ENCODE measurements at regions not wholly inside any gene's neighbourhood (a gene's known extent, or its start where the extent isn't known, plus 50 kb on each side); places are given as distances from the start of the nearest gene placed in this dataset.

- DNase-seq: no peak
Observed at GRCh38 chr2:118557016-118557415, 290.4 kb downstream of the EN1 start.

- DNase-seq: no peak
Observed at GRCh38 chr2:118554616-118555015, 292.8 kb downstream of the EN1 start.

- no peak for DNase-seq
Observed at GRCh38 chr2:118549503-118549902, 297.9 kb downstream of the EN1 start.

DNA sequence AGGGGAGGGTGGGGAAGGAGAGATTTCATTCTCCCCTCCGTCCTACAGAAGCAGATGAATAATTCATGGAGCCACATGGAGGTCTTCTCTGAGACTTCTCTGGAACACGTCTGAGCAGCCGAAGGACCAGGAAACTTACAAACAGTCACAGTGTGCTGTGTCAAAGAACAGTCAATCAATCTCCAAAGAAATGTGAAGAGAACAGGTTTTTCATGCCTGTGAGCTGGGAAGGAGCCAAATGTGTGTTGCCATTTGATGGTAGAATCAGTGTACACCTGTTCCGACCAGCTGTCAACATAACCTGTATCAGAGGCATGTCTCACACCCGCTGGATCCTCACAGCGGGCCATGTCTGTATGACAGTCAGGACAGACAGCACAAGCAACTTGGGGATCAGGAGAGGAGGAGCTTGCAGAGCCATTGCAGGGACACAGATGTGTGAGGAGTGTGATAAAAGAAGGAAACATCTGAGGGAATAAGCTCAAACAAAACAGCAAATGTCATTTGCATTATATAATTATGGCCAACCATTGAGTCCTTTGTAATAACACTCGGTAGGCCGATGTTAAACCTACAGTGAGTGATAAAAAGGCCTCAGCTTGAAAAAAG lies 298.5 kb downstream of the EN1 start:
- DNase-seq: no peak

DNA sequence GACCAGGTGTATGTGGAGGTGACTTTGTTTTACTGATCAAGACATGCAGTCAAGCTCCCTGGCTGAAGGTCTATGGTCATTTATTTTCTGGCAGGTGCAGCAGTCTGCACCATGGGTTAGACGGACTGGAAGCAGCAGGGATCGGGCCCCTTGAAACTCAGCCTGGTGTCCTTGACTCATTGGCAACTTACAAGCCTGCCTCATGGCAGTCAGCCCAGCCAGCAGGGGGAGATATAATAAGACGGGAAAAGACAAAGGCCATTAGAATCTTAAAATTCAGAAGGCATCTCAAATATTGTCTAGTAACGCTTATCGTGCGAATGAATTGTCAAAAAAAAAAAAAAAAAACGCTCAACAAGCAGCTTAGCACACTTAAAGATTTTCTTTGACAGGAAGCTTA lies 308.2 kb downstream of the EN1 start:
- DNase-seq: no peak

DNA sequence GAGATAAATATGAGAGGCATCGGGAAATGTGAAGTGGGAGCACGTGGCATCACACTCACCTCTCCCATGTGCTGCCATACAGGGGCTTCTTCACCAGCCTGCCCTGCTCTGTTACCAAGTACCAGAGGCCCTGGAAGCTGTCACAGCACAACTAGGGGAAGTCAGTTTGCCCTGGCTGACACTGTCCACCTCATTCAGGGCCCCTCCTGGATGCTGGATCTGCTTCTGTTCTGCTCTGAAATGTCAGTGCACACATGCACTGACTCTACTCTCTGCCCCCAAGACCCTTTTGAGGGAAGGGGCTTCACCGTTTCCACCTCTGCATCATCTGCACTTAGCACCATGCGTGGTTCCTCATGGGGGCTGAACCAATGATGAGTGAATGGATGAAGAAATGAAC lies 311.1 kb downstream of the EN1 start:
- no peak for DNase-seq

- DNase-seq: no peak
Observed at GRCh38 chr2:118535818-118536212, 311.6 kb downstream of the EN1 start.

- no peak for DNase-seq
Observed at GRCh38 chr2:118535171-118535817, 312.2 kb downstream of the EN1 start.

DNA sequence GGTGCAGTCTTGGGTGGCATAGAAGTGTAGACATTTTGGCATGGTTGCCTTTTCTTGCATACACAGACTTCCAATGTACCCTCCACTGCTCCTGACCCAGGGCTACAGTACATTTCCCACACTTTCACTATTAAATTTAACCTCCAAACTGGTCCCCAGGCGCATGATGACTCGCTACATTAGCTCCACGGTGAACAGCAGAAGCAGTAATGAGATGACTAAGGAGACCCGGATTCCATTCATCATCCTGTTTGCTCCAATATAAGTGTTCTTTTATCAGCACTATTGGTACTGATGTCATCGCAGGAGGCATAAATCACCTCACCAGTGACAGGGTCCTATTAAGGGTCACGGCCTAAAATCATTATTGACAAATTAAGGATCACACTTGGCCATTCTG lies 316.5 kb downstream of the EN1 start:
- no peak for DNase-seq

- no peak for DNase-seq
Observed at GRCh38 chr2:118529908-118530599, 317.4 kb downstream of the EN1 start.

DNA sequence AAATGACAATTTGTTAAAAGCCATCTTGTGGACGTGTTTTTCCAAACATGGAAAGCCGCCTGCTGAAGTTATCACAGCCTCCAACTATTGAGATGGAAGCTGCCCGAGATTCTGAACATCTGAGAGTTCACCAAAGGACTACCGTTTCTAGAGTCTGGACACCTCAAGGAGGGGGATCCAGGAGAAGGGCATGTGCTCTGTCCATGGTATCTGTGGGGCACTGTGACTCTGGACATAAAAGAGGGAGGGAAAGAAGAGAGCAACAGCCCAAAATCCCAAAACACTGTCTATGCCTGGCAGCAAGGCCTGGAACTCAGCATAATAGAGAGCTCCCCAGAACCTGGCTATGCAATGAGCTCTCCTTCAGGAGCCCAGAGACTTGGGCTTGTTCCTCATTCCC lies 319.9 kb downstream of the EN1 start:
- DNase-seq: no peak

GRCh38 chr2:118525346-118525745 lies 322.1 kb downstream of the EN1 start:
- no peak for DNase-seq

- no peak for DNase-seq
Observed at GRCh38 chr2:118524911-118525310, 322.5 kb downstream of the EN1 start.

GRCh38 chr2:118523761-118524160 lies 323.7 kb downstream of the EN1 start:
- no peak for DNase-seq

GRCh38 chr2:118521960-118522359 lies 325.5 kb downstream of the EN1 start:
- DNase-seq: no peak

DNA sequence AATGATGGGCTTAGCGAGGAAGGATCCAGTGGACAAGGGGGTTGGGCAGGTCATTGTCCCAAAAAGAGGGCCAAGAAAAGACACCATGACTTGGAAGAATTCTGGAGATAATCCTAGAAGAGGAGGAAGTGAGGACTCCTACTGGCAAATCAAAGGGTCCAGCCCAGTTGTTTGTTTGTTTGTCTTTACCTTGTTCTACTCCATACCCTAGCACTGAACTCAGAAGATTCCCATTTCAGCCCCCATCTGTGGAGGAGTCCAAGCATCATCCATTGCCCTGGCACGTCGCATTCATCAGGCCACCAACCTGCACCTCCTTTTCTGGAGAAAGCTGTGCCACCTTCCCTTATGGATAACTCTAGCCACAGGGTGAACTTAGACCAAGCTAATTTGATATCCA lies 326.2 kb downstream of the EN1 start:
- no peak for DNase-seq

DNA sequence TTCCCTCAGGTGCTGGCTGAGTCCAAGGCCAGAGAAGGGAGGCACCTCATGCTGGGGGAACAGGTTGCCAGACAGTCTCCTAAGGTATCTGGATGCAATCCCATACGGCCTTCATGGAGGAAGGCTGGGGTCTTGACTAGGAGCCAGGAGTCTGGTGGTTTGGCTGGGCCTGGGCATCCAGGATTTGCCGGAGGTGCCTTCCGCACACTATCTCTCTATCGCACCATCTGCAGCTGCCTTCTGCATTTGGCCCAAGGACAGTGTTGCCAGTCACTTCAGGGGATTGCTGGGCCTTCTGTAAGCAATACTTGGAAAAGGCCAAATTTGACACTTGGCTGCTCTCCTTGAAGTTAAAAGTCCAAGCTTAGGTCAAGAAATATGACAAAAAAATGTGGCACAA lies 327.2 kb downstream of the EN1 start:
- no peak for DNase-seq

DNA sequence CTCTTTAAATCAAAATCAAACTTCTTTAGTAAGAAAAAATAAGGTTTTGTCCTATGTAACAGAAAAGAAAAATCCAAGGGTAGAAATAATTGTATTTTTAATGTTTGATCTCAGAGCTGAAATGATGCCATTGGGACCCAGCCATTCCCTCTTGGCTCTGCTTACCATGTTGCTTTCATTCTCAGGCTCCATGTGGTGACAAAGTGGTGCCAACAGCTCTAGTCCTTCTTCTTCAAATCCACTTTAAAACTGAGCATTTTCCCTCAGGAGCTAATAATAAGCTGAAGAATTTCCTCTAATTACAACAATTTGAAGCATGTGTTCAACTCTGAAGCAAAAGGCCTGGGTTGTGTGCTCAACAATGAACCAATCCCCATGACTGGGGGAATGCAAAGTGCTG lies 327.9 kb downstream of the EN1 start:
- DNase-seq: no peak

DNA sequence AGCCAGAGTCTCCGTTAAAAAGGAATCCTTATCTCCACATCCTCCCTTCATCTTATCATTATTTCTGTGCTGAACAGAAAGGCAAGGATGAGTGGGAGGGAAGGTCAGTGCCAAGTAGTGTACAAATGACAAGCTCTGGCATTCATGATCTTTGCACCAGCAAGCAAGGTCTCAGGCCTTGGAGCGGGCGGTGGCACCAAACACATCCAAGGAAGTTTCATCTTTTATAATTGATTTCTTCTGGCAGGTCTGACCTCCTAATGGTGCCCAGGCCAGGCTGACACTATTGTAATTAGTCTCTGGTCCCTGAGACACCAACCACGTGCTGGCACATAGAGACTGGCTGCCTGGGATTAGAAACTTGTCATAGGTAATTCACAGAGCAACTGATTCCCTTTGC lies 336.6 kb downstream of the EN1 start:
- DNase-seq: no peak

- DNase-seq: no peak
Observed at GRCh38 chr2:118509319-118510004, 338.0 kb downstream of the EN1 start.

- no peak for DNase-seq
Observed at GRCh38 chr2:118508282-118508681, 339.2 kb downstream of the EN1 start.

DNA sequence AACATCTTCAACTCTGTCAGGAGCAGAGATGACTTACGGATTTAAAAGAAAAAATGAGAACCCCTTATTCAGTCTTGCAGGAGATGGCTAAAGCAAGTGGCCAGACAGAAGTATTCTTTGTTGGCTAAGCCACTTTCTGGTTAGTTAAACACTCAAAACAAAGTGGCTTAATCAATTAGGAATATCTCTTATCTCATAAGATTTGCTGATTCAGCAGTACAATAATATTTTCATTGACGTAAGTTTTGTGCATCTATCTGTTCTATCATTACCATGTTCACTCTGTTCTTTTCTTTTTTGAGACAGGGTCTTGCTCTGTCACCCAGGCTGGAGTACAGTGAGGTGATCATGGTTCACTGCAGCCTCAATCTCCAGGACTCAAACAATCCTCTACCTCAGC lies 342.0 kb downstream of the EN1 start:
- DNase-seq: no peak

GRCh38 chr2:118502106-118502505 lies 345.3 kb downstream of the EN1 start:
- DNase-seq: no peak

GRCh38 chr2:118498943-118499342 lies 348.5 kb downstream of the EN1 start:
- no peak for DNase-seq
